ENCODE measurements at regions not wholly inside any gene's neighbourhood (a gene's known extent, or its start where the extent isn't known, plus 50 kb on each side); places are given as distances from the start of the nearest gene placed in this dataset.

DNA sequence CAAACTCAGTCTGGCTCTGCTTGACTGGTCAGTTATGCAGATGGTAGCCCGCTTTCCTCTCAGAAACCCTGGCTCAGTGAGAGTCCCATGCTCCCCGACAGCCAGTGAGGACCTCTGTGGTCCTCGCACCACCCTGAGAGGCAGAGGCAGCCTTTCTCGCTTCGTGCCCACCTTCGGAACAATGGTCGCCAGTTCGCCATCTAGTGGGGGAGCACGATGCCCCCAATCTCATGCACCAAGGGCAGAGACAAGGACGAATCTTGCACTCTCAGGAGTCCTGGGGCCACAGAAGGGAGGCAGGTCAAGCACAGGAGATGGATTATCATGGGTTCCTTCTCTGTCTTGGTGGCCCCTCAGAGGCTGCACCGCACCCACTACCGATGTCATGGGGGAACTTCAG is 75.2 kb downstream of the RHCG start:
- DNase-seq (ENCODE audit: low spot score) = no peak

DNA sequence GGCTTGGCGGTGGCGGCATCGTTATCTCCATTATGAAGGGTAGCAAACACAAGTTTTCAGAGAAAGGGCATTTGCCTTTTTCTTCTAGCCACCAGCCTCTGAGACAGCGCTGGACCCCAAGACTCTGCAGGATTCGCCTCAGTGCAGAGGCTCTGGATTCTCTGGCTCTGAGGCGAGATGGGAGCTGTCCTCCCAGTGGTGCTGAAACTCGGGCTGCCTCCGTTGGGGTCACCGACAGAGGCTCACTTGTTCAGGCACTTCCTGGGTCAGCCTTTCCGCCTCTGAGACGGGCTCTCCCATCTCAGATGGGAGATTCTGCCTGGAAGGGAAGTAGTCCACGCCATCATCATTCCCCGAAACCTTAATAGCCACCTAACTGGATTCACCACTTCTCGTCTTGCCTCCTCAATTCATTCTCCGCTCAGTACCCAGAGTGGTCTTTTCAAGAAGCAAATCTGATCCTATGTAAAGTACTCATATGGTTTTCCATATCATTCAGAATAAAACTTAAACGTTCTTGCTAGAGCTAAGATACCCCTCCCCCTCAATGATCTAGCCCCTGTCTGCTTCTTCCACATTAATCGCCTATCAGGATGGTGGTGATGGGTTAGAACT is 76.9 kb downstream of the RHCG start:
- no peak for DNase-seq (ENCODE audit: low spot score)

DNA sequence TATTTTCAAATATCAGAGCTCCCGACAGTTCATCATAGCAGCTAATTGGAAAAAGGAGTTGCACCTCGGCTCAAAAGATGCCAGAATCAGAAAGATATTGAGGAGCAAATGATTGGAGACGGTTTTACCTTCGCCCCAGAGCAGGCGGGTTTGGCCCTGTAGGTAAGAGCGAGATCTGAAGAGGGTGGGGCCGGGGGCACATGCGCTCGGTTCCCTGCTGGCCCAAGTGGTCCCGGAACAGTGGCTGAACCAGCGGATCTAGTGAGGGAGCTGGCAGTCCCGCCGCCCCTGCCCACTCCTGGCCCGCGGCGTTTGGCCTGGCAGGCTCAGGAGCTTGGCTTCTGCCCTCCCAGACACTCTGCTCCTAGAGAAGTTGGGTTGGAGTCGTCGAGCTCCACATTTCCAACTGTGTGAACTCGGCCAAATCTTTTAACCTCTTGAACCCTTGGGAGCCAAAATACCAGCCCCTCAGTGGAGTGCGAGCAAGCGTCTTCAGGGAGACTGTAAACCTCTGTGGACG is 79.1 kb downstream of the RHCG start:
- DNase-seq (ENCODE audit: low spot score) = no peak

DNA sequence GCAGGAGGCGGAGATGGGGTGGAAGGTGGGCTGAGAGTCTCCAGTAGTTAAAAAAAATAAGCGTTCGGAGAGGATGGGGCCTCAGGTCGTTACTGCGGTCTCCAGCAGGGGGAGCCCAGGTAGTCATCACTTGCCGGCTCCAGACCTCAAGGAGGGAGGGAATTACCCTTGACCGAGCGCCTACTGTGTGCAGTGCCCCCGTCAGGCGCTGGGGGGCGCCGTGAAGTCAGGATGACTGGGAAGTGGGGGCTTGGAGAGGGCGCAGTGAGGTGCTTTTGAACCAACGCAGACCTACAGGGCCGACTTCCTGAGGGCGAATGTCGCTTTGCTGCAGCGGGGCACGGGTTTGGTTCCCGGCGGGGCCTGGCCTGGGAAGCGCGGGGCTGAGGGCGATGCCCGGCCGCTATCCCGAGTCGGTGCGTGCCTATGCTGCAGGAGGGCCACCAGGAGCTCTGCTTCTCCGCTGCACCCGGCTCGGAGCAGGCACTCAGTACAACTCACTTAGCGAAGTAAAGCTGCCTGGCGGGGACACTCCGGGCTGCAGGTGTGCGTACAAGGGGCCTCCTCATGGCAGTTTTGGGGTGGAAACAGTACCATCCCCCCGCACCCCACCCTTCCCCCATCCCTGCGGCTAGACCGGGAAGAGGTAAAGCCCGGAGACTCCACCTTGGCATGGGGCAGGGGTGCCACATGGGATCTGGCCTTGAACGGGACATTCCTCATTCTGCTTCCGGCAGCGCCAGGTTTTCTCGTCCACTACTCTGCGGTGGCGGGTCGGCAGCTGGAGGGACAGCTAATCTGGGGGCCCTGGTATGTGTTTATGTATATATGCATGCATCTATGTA is 79.8 kb downstream of the RHCG start:
- DNase-seq (ENCODE audit: low spot score) = peak; percentile 62

DNA sequence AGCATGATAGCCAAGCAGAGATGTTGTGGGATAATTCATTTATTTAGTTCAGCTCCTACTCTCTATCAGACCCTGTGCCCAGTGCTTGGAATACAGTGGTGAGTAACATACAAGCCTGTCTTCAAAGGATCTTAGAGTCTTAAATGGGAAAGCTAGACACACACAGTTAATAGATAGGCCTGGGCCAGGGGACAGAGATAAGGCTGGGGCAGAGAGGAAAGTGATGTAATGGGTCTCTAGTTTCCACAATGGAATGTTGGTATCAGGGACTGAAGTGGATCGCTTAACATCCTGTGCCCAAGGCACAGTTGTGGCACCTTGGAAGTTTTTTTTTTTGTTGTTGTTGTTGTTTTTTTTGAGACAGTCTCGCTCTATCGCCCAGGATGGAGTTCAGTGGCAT is 79.9 kb upstream of the POLG start:
- no peak for DNase-seq (ENCODE audit: low spot score)

DNA sequence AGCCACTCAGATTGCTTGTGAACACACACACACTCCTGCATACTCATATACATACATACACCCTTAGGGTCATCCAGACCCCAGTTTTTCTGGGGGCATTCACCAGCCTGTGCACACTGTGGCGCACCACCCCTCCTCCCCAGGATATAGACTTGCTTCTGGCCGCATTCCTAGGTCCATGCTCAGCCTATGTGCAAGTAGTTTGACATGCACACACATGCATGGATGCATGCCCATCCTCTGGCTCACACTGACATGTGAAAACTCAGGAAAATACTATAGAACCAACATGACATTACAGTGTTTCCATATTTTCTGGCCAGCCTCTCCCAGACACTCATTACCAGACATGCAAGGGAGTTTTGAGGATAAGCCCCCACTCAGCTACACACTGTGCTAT is 79.3 kb upstream of the POLG start:
- no peak for DNase-seq (ENCODE audit: low spot score)

DNA sequence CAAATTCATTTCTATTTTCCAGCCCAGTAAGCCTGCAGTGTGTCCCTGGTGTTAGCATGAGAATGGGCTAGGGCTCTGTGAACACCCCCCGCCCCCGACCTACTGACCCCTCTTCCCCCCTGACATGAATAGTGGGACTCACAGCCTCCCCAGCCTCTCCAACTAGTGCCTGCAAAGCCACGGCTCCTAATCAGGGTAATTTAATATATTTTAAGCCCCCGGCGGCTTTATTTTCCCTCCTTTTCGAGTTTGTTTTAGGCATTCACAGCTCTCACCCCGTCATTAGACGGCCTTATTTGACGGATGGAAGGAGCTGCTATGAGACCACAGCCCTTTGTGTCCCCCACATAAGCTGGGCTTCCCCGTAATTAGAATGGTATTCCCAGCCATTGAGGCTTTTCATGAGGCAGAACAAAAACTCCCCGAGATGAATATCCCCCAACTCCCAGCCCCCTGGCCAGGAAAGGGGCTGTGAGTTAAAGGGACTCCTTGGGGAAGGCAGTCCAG is 78.3 kb upstream of the POLG start:
- no peak for DNase-seq (ENCODE audit: low spot score)

DNA sequence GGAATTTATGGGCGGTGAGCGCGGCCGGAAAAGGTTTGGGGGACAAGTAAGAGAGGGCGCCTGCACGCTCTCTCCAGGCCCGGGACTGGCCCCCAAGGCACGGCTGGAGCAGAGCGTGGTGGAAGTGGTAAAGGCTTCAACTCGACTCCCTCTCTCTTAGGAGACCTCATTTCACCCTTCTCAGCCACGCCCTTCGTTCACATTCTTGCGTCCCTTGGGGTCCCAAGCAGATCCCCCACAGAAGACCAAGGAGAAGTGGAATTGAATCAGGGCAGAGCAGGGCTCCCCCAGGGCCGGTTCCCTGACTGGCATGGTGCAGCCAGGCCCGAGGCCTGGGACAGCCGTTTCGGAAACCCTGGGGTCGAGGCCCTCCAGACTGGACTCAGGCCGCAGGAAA is 75.4 kb upstream of the POLG start:
- DNase-seq (ENCODE audit: low spot score) = no peak

DNA sequence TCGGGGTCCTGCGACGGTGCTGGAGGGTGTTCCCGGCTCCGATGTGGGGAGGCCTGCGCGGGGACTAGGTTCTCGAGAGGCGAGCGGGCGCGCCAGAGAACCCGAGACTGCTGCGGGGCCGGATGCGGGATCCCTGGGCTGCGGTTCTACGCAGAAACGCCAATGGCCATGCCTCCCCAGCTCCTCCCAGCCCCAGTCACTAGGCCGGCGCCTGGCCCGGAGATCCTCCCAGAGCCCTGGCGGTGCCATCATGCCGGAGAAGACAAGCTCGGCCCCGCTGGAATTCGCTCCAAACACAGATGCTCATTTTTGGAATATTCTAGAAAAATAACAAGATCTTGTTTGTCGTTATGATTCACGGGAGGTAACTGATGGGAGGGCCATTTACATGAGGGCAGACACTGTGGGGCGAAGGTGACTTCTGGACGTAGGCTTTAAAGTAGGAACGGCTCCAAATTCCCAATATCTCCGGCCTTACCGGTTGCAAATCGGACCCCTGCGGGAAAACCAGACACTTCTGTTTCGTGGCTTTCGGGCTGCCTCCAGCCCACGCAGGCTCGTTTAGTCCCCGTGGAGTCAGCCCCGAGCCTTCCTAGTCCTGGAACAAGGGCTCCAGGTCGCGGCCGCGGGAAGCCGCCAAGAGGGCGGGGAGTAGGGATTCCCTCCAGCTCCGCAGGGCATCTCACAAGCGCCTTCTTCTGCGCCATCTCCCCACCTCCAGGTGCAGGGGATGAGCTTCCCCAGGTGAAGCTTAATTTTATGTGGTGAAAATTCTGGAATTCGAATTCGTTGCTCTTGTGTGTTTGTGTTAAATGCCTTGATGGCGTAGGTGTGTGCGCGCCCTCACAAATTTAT is 74.8 kb upstream of the POLG start:
- no peak for DNase-seq (ENCODE audit: low spot score)

DNA sequence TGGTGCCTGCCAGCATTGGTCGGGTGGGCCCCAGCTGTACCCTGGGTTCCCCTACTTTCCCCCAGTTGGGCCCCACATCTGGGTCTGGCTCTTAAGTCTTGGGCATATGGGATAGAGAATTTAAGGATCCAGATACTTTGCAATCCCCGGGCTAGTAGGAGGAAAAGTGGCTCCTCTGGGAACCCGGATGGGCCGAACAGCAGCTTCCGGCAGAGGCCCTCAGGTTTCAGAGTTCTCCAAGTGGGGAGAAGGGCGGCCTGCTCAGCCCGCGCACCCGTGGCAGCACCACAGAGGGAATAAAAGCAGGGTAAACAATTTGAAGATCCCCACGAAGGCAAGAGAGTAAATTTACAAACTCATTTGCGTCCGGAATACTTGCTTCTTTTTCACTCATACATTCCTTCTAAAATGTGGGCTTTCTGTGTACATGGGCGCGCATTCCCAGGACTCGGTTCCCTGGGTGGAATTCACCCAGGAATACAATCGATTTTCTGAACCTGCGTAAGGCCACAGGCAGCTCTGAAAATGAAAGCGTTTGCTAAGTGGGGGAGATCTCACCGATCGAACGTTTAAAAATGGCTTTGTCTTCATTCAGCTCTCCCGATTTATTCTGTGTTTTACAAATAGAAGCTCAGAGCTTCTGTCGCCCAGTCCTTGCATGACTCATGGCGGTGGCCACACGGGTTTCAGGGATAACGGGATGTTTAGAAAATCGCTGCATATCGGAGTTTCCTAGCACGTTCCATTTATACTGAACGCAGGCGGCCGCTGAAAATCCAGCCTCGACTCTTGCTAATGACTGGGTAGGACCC is 74.0 kb upstream of the POLG start:
- DNase-seq (ENCODE audit: low spot score) = no peak

DNA sequence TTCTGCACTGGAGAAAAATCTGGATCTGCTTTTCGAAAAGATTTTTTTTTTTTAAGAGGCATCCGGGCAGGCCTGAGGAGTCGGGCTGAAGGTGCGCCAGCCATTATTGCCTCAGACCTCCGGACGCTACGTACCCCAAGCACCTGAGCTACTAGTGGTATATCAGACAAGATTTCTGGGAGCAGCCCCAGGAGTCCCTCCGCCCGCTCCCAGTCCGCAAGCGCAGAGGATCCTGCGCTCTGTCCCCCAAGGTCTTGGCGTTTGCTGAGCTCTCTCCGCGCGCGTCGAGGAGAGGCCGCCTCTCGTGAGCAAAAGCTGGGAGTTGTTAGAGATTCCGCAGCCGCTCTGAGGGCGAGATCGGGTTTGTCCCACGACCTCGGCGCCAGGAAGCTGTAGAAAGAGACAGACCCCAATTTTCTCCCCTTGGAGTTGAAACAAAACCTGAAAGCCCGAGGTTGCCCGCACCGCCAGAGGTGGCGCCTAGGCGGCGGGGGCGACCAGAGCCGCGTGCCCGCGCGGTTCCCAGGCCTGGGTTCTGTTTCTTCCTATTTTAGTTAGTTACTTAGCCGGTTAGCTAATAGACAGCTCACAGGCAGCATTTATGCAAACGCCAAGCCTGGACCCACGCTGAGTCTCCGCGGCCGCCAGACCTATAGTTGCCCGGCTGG is 72.5 kb upstream of the POLG start:
- DNase-seq (ENCODE audit: low spot score) = no peak

DNA sequence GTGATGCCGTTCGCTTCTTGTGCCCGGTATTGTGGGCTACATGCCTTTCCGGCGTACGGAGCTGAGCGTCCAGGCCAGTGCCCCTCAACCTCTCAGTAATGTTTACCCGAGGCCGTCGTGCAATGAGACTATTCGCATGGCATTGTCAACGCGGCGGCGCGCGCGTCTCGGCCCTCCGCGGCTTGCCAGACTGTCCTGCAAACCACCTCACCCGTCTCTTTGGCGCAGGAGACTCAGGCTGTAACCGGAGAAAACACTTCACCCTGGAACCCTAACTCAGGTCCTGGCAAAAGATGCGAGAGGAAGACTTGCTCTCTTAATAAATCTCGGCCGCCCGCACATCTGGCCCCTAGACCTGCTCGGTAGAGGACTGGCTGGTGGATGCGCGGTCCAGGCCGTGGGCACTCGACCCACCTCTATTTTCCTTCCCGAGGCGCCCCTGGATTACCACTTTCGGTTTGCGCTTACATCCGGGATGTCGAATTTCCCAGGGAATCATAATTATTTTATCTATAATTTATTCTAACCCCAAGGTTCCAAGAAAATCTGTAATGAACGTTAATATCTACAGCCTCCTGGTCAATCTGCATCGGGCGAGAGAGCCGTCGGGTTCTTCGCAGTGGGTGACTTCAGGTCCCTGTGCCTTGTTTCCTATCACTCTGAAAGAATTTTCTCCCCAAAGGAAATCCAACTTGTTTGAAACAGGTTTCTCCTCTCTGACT is 71.8 kb upstream of the POLG start:
- no peak for DNase-seq (ENCODE audit: low spot score)

DNA sequence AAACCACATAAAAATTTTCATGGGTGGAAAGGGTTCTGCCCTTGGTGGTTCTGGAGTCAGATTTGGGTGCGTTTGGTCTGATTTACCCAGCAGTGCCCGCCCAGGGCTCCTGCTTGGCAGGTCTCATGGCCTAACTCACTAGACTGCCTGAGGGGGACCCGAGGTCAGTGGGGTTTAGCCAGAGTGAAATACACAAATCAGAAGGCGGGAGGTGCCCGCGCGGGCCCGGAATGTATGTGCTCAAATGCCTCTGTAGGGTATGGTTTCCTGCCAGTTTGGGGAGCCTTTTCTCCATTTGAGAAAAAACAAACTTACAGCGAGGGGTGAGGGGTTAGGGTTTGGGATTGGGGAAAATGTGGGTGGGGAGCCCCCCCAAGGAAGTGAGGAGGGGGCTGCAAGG is 70.9 kb upstream of the POLG start:
- no peak for DNase-seq (ENCODE audit: low spot score)

DNA sequence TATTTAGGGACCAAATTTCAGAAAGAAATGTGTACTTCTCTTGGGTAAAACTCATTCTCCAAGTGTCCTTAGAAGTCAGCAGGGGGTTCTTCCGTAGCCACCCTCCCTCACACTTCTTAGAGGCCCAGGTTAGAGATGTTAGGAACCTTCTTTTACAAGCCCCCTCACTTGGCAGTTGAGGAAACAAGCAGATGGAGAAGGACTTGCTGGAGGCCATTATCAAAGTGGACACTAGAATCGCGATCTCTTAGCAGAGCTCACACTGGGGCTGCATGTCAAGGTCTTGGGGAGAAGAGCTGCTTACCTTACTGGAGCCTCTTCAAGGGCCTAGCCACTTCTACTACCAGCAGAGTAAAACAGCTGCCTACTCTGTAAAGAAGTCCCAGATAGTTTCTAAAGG is 69.4 kb upstream of the POLG start:
- no peak for DNase-seq (ENCODE audit: low spot score)

DNA sequence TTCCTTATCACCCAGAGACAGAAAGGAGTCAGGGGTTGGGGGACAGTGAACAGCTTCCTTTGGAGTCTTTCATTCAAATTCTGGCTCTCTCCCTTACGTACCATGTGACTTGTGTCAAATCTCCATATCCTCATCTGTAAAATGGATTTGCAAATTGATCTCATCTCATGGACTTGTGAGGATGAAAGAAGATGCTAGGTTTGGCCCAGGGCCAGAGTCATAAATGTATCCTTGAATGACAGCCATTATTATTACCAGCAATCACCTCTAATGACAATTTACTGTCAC is 67.8 kb upstream of the POLG start:
- DNase-seq (ENCODE audit: low spot score) = no peak

DNA sequence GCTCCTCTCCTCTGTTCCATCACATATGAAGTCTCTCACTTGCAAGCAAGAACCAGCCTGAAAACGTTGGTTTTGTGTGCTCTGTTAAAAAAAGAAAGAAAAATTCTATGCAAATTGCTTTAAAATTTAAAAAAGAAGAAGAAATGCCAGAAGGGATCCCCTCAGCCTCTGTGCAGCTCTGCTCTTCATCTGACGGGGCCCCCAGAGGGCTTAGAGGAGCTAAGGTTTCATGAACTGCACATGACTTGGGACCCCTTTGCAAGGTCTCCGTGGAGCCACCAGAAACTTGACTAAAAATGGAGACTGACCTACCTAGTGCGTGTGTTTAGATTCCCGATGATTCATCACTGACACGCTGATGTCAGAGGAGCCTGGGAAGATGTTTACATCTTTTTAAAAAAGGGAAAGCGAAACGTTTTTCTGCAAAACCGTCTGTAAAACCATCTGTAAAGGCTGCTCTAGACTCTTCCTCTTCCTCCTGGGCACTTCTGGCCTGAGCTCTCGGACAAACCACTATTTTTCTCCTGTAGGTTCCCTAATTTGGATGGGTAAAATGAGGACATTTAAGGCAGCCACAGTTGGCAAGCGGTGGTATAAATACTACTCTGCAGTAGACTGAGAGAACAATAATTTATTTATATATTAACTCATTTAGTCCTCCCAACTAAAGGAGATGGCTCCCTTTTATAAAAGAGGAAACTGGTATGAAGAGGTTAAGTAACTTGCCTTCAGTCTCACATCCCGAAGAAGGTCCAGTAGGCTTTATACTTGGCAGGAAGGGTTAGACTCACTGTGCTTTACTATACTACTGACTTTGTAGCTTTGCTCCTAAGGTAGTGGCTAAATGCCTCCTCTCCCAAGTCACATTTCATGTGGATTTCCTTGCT is 67.2 kb upstream of the POLG start:
- DNase-seq (ENCODE audit: low spot score) = no peak

DNA sequence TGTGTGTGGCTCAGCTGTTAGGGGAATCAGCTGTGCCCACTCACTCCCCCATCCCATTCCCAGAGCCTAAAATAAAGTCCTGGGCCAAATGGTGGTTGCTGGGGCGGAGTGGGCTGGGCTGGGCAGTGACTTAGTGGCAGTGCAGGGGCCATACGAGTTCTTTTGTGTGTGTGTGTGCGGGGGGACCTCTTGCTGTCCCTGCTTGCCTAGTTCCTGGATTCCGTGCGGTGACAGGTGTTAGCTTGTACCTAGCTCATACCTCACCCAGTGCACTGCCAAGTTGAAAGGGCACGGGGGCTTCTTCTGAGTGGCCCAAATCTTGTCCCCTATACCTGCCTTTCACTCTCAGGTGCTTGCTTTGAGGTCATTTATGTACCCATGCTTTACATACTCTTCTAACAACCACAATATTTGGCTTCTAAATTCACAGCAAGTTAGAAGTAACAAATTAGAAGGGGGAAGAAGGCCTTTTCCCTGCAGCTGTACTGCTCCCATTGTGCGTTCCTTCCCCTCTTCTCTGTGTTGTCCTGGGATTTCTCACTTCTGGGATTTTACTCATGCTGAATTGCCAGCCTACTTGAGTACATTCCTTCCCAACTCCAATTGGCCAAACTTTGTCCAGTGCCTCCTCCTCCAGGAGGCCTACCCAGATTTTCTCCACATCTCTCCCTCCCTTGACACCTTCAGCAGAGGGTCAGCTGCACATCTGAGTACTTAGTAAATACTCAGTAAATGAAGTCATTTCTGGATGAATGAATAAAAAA is 66.3 kb upstream of the POLG start:
- DNase-seq (ENCODE audit: low spot score) = no peak

DNA sequence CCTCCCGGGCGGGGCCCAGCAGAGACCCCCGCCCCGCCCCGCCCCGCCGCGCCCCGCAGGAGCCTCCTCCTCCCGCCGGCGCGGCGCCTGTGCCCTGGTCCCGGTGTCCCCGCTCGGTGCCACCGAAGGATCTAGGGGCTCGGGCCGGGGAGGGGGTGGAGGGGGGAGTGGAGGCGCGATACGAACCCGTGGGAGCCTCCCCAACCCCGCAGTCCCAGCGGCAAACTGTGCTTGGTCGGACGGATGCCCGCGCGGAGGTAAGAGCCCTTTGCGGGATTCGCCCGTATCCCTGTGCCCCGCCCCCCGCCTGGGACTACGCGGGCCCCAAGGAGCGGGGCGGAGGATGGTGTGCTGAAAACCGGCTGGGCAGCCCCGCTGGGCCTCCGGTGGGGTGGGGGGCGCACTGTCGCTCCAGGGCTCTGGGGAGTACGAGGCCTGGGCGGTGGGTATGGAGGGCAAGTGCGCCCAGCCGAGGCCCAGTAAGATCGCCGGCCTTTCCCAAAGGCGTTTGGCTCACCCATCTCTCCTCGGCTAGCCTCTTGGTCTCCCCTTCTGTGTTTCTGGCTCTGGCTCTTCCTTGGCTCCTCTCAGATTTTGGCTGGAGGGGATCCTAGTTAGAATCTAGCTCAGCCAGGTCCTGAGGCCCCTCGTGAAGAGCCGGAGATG is 65.6 kb upstream of the POLG start:
- DNase-seq (ENCODE audit: low spot score) = no peak

Data from CD4-positive, alpha-beta T cell treated with Interleukin-2 at 100 ng/mL for 4 hours (primary cell).